Fibroblast of peridontal ligament (primary cell): ENCODE measurements at regions not wholly inside any gene's neighbourhood (a gene's known extent, or its start where the extent isn't known, plus 50 kb on each side); places are given as distances from the start of the nearest gene placed in this dataset.

ENCODE experiments used
- DNase-seq: peaks from one replicate; pipeline ENCODE4 v3.0.0-alpha.2; 2010; ENCODE audit errors: extremely low read depth

DNA sequence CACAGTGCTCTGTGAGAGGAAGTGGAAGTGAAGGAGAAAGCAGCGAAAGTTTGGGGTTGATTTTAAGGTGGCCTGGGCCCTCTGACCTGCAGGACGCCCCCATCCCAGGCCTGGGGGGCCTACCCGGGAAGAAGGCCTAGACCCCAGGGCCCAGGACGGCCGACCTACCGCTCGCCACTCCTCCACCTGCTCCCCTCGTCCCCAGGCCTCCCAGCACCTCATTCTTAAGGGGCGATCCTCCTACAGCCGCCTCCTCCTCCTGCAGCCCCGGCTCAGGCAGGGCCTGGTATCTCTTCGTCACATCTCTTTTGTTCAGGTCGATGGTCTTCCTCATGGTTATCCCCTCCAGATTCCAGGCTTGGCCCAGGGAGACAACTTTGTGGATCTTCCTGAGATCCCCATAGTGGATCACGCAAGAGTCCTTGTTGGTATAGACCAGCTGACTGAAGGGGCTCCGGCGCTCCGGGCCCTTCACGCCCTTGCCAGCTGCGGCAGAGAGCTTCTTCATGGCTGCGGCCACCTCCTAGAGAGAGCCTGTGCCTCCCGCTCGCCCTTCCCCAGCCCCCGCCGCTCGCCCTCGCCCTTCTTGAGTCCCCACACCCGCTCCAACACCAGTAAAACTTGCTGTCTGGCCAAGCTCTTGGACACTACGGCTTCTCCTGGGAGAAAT lies 117.5 kb downstream of the OR13A1 start:
- DNase-seq = no peak

DNA sequence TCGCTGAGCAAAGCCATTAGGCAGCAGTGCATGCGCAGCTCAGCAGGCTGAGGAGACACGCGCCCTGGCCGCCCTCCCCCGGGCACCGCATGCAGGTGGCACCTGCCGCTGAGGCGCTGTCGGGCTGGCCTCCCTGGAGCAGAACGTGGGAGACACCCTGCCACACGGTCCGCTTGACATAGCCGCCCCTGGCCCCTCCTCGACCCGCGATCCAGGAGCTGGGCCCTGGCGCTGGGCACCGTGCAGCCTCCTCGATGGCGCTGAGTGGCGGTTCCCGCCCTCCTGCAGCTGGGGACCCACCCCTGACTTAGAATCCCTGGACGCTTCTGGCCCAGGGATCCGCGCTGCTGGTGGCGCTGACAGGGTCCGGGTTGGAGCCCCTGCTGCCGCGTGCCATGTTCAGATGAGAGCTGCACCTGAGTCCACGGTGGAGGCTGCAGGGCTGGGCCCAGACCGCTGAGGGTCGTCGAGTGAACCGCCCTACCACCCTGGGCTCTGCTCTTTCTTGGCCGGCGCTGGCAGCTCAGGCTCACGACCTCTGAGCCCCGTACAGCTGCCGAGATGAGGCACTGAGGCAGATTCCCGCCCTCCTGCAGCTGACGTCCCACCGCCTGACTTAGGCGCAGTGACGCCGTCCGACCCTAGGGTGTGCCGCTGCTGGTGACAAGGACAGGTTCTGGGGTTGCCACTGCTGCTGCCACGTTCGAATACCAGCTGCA lies 116.8 kb downstream of the OR13A1 start:
- no peak for DNase-seq

DNA sequence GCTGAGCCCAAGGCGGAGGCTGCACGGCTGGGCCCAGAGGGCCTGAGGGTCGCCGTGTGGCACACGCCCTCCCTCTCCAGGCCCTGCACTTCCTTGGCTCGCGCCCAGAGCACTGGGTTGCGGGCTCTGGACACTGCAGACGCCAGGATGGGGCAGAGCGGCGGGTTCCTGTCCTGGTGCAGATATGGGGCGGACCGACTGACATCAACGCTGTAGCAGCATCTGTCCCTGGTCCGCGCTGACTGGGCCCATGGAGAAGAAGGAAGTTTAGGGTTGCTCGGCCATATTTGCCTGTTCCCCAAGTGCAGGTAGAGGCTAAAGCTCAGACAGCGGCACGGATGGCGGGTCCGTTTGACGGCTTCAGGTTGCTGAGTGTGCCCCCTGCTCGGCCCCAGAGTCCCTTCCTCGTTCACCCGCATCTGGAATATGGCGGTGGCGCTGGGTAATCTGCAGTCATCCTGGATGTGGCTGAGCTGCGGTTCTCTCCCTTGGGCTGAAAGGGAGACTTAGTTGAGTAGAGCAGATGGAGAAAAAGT lies 116.1 kb downstream of the OR13A1 start:
- no peak for DNase-seq

DNA sequence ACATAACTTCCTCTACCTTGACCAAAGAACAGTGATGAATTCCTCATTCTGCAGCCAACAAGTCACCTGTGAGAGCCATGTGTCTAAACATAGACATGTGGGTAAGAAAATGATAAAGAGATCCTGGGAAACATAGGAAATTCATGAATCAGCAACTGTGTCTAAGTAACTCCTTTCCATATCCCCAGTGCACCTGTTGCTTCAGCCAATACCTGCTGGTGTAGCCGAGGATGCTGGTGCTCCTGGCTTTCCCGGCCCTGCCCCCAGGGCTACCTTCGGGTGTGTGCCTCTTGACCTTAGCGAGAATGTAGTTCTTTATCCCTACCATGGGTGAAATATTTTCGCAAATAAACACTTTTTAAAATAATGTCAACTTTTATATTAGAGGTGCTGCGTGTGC lies 114.1 kb downstream of the OR13A1 start:
- DNase-seq = no peak

DNA sequence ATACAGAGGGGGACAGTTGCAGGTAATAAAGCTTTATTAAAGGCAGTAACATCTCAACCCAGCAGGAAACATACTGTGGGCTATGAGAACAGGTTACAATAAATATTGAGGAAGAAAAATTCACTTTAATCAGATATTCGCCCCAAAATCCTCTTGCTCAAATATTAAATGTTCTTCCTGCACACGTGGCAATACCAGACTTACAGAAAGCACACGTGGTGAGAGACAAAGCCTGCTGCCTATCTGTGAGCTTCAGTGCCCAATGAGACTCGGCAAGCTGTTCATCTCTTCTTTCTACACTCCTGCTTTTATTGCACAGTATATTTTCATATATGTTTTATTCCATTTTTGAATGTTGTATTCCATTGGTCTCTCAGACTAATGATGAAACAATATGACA lies 113.2 kb downstream of the OR13A1 start:
- DNase-seq = no peak

DNA sequence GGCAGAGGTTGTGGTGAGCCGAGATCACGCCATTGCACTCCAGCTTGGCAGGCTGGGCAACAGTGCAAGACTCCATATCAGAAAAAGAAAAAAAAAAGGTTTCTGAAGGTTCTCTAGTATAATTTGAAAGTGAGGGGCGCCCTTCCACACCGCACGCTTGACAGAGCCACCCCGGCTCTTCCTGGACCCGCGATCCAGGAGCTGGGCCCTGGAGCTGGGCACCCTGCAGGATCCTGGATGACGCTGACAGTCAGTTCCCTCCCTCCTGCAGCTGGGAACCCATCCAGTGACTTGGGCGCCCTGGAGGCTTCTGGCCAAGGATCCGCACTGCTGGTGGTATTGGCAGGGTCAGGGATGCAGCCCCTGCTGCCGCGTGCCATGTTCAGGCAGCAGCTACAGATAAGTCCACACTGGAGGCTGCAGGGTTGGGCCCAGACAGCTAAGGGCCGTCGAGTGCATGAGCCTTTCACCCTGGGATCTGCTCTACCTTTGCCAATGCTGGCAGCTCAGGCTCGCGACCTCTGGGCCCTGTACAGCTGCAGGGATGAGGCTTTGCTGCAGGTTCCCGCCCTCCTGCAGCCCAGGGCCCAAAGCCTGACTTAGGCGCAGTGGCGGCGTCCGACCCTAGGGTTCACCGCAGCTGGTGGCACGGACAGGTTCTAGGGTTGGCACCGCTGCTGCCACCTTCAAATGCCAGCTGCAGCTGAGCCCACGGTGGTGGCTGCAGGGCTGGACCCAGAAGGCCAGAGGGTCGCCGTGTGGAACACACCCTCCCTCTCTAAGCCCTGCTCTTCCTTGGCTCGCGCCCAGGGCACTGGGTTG lies 110.2 kb downstream of the OR13A1 start:
- no peak for DNase-seq

DNA sequence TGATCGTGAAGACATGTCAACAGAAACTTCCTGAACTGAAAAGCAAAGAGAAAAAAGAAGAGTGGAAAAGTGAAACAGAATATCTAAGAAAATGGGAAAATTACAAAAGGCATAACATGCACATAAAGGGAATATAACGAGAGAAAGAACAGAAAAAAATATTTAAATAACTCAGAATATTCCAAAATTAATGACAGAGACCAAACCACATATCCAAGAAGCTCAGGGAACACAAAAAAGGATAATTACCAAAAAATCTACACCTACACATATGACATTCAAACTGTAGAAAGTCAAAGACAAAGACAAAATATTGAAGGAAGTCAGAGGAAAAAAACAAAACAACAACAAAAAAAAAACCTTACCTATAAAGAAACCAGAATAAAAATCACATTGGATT lies 105.5 kb downstream of the OR13A1 start:
- no peak for DNase-seq

DNA sequence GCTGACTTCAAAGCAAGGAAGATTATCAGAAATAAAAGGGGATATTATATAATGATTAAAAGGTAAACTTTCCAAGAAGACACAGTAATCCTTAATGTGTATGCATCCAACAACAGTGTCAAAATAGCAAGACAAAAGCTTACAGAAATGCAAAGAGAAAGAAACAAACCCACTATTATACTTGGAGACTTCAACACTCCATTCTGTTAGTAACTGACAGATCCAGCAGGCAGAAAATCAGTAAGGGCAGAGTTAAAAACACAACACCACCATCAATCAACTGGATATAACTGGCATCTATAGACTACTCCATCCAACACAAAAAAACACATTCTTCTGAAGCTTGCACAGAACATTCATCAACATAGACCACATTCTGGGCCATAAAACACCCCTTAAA lies 103.8 kb downstream of the OR13A1 start:
- no peak for DNase-seq

DNA sequence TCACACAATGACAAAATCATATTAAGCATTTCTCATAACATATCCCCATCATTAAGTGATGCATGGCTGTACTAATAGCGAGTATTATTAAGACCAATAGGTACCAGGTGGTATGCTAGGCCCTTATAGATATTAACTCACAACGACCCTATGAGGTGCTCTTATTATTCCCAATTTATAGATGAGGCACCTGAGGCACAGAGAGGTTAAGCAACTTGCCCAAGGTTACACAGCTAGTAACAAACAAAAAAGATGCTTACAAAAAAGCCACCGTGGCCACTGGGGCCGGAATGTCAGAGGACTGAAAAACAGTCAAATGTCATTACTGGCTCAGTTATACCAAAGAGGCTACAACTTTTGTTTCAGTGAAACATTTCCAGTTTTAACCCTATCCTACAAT lies 96.0 kb downstream of the OR13A1 start:
- no peak for DNase-seq

DNA sequence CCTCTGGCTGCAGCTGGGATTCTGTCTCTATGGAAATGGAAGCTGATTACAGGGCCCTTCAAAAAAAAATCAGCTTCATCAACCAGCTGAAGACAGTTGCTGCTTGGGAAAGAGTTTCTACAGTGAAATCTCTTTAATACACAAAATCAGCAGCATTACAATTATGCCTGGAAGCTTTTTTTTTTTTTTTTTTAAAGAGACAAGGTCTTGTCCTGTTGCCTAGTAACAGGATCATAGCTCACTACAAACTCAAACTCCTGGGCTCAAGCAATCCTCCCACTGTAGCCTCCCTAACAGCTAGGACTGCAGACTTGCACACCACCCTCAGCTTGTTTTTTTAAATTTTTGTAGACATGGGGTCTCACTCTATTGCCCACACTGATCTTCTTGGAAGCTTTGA lies 94.5 kb downstream of the OR13A1 start:
- no peak for DNase-seq

DNA sequence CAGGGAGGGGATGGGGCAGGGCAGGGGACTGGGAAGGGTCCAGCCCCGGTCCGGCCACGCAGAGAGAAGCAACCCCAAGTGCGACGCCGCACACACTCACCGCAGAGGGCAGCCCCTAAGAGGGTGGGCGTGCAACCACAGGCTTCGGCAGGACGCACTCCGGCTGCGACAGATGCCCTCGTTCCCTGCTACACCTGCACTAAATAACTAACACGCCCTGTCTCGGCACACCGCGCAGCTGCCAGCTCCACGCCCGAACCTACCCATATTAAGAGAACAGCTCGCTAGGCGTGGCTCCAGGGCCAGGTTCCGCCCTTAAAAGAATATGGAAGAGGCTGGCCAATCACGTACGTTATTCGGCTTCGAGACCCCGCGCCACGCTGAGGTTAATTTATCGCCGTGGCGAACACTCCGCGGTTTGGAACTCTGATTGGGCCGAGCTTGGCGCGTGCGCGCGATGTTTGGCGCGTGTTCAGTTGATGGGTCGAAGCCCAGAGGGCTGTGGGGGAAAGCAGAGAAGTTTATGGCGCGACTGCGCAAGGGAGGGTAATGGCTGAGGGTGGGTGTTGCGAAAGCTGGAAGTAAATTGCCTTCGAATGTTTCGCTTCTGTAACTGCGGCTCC lies 91.1 kb downstream of the OR13A1 start:
- peak; percentile 7 for DNase-seq

DNA sequence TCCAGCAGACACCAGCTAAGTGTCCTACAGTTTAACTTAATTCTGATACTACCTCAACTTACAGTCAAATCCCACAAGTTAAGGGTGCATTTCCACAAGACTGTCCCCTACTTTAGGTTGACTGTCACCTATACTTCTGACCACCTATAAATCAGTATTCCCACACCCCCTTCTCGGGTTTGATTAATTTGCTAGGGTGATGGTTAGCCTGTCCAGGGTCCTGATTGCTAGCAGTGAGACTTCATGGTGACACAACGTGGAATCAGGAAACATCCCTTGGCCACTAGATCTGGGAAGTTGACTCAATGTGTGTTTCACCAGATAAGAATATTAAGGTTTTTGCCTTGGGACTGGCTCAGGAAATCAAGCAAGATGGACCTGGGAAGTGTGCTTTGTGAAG lies 88.4 kb downstream of the OR13A1 start:
- no peak for DNase-seq

DNA sequence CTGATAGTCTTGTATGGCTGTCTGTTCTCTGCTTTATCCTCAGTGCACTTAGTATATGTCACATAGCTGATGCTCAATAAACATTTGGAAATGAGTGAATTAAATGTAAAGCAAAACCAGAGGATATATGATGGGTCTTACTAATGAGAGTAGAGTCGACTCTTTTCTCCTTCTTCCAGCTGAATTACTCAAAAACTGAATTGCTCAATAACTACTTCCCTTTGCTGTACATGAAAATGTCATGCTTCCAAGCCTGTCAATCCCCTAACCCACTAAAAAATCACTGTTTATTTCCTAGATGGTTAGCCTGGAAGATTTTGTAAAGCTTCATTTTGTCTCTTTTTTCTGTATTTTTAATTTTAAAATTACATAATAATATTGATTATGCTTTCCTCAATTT lies 88.0 kb downstream of the OR13A1 start:
- DNase-seq = no peak

DNA sequence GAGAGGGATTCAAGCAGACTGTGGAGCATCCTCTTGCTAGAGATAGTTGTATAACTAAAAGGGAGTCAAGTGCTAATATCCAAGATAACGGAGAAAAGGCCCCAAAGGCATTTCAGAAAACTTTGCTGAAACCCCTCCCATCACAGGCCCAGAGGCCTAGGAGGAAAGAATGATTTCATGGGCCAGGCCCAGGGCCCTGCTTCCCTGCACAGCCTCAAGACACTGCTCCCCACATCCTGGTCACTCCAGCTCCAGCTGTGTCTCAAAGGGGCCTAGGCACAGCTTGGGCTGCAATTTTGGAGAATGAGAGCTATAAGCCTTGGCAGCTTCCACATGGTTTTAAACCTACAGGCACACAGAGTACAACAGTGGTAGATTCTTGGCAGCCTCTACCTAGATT lies 85.6 kb downstream of the OR13A1 start:
- no peak for DNase-seq

DNA sequence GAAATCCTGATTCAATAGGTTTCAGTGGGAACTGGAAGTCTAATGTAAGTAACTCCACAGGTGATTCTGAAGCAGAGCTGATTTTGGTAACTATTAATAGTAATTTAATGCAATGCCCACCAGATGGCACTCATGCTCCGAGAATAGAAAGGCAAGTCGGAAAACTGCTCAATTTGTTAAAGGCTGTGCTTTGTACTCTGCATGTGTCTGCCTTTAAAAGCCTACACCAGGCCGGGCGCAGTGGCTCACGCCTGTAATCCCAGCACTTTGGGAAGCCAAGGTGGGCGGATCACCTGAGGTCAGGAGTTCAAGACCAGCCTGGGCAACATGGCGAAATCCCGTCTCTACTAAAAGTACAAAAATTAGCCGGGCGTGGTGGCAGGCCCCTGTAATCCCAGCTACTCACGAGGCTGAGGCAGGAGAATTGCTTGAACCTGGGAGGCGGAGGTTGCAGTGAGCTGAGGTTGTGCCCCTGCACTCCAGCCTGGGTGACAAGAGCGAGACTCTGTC lies 80.1 kb downstream of the OR13A1 start:
- peak; percentile 83 for DNase-seq

DNA sequence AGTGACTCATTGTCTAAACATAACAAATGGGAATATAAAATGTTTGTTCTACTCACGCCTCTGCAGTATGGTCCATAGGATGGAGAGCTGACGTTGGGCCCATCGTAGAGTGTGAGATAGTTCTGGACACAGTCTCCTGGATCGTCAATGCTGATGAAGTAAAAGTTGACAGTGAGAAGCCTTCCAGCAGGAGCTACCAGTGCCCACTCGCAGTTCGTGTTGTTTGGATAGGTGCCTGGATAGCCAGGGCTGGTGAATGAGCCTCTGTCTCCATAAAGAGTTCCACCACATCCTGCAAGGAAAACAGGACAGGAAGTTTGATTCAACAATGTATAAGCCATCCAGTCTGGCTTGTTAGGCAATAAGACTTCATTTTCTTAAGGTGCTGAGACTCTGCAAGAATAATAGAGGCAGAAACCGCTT lies 79.6 kb downstream of the OR13A1 start:
- DNase-seq = no peak

DNA sequence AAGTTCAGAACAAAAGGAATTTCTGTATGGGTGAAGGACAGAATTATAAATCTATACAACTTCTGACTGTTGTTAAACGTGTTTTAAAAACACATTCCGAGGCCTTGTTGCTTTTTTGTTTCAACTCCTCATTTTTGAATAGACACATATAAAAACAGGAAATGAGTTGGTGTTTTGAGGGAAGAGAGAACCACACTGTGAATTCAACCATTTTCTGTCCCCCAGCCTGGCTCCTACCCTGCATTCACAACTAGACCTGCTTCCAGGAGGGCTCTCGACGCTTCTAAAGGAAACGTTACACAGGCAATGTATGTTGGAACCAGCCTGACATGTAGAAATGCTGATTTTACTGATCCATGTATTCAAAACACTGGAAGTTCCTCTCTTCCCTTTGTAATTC lies 76.5 kb downstream of the OR13A1 start:
- DNase-seq = no peak

DNA sequence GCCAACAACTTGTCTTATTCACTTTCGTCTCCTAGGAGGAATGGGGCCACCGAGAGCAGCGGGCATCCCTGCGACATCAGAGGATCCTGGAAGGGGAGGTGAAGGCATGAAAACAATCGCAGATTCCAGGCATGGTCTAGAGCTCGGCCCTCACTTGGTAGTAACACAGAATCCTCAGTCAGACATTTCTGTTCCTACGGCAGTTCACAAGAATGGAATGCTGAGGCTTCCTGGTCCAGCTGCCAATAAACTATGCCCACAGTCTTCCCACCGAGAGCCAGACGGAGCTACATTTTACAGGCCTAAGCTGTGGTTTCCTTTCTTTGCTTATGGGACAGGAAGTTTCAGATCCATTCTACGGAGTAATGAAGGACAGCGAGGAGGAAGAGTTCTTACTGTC lies 75.8 kb downstream of the OR13A1 start:
- no peak for DNase-seq

DNA sequence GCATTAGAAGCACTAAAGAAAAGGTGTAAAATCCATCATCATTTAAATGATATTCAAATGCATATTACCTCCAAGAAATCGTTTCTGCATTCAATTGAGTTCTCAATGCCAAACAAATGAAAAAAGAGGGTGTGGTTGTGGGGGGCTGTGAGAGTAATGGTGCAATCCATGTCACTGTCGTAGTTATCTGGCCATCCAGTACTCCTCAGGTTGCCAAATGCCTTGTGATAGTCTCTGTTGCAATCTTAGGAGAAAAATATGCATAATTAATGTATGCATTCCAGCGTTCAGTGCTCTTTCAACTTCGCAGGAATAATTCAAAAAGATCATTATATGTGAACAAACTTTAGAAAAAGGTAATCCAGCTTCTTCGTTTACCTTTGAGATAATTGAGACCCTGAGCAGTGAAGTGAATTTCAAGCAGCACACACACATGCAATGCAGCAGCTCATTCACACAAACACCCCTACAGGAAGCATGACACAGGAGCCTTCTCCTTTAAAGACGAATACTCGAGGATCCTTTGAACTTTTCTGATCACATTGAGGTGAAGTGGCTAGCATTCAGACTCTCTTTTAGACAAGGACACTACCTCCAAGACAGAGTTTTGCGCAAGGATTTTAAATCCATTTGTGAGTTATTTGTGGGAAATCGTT lies 73.4 kb downstream of the OR13A1 start:
- no peak for DNase-seq

DNA sequence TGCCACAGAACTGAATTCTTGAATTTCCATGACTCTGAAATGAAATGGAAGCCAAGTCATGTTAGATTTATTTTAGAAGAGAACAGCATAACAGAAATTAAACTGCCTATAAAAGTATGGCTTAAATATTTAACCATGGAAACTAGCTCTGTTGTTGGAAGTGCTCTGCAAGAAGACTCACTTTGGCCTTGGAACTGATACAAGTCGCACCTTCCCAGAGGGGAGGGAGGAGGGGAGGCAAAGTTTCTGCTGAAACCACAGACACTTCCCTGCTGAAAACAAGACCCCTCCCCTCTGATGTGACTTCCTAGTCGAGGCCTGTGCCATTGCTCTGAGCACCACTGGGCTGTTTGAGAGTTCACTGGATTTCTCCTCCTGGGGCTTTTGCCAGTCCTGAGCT lies 72.1 kb downstream of the OR13A1 start:
- DNase-seq = no peak

DNA sequence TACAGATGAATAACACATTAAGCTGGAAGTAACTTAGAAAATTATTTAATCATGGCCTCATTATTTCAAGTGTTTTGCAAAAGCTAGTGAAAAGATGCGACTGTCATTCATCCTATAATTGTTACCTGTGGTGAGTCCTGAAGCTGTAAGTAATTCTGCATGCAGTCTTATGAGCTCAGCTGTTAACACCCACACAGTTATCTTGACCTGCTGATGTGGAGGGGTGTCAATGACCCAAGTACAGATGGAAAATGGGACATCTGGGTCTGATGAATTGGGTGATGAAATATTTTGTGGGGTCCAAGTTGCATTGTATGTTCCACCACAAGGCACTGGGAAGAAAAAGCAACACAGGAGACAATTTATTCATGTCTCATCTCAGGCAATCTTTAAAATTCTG lies 68.9 kb downstream of the OR13A1 start:
- DNase-seq = no peak
